Hepatocyte (in vitro differentiated cells): ENCODE measurements at regions not wholly inside any gene's neighbourhood (a gene's known extent, or its start where the extent isn't known, plus 50 kb on each side); places are given as distances from the start of the nearest gene placed in this dataset.

Experiments used
- EZH2phosphoT487 ChIP-seq: fragments of 200-600 bp; sonication (generic); IDR thresholded peaks from one replicate; pipeline ENCODE4 v1.6.1; 2018; ENCODE audit warnings: antibody characterized with exemption, mild to moderate bottlenecking, low read depth, moderate library complexity; ENCODE audit not compliant: unreplicated experiment, severe bottlenecking
- TF ChIP-seq, protein P1 (sequence below): fragments of 200-600 bp; sonication (generic); IDR thresholded peaks from 2 replicates; pipeline ENCODE4 v1.5.1; 2016; ENCODE audit warnings: antibody characterized with exemption, mild to moderate bottlenecking; ENCODE audit not compliant: poor library complexity

DNA sequence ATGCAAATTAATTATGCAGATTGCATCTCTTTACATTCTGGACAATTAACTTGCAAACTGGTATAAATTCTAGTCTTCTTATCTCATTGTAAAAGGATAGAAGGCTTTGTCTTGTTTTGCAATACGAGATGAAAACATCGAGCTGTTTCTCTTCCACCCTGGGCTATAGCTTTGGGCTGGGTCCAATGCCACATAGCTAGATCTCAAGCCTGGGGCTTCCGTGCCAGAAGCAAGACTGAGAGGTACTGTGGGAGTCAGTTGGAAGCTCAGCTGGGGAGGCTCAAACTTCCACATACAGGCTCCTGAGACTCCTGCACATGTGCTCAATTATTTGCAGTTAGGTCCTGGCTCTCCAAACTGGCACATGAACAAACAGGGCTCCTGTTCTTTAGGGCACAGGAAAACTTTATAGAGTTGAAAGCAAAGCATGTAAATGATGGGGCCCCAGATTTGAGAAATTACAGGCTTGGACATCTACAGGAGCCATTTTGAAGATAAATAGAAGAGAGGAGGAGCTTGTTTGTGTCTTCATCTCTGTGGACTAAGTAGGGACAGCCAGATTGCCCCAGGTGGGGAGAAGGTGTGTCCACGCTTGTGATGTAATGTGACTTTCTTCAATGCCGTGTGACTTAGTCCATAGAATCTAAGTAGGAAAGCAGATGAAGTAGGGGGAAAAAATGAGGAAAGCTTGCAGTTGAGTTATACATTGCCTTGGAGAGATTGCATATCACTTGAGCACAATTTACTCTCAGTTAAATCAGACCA lies 65.9 kb upstream of the SIPA1L2 start:
- no peak for TF ChIP-seq EZH2phosphoT487
- TF ChIP-seq, protein P1, sequence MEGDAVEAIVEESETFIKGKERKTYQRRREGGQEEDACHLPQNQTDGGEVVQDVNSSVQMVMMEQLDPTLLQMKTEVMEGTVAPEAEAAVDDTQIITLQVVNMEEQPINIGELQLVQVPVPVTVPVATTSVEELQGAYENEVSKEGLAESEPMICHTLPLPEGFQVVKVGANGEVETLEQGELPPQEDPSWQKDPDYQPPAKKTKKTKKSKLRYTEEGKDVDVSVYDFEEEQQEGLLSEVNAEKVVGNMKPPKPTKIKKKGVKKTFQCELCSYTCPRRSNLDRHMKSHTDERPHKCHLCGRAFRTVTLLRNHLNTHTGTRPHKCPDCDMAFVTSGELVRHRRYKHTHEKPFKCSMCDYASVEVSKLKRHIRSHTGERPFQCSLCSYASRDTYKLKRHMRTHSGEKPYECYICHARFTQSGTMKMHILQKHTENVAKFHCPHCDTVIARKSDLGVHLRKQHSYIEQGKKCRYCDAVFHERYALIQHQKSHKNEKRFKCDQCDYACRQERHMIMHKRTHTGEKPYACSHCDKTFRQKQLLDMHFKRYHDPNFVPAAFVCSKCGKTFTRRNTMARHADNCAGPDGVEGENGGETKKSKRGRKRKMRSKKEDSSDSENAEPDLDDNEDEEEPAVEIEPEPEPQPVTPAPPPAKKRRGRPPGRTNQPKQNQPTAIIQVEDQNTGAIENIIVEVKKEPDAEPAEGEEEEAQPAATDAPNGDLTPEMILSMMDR = no peak
